ENCODE measurements at regions not wholly inside any gene's neighbourhood (a gene's known extent, or its start where the extent isn't known, plus 50 kb on each side); places are given as distances from the start of the nearest gene placed in this dataset.

DNA sequence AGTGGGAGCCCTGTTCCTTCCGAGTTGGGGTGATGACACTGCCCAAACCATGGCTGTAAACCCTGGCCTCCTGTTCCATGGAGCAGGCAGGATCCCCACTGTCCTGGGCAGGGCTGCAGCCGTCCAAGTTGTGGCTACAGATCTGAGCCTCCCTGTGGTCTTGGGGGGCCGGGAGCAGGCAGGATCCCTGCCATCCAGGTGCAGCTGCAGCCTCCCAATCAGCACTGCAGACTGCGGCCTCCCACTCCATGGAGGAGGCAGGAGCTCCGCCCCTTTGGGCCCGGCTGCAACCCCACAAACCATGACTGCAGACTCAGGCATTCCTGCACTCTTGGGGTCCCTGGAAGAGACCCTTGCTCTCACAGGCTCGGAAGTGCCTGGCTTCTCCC is 872.1 kb upstream of the GJE1 start:
- ATAC-seq, result peak in 1 of 2 donors; percentile 42
- TF ChIP-seq, protein P1, sequence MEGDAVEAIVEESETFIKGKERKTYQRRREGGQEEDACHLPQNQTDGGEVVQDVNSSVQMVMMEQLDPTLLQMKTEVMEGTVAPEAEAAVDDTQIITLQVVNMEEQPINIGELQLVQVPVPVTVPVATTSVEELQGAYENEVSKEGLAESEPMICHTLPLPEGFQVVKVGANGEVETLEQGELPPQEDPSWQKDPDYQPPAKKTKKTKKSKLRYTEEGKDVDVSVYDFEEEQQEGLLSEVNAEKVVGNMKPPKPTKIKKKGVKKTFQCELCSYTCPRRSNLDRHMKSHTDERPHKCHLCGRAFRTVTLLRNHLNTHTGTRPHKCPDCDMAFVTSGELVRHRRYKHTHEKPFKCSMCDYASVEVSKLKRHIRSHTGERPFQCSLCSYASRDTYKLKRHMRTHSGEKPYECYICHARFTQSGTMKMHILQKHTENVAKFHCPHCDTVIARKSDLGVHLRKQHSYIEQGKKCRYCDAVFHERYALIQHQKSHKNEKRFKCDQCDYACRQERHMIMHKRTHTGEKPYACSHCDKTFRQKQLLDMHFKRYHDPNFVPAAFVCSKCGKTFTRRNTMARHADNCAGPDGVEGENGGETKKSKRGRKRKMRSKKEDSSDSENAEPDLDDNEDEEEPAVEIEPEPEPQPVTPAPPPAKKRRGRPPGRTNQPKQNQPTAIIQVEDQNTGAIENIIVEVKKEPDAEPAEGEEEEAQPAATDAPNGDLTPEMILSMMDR (IDR thresholded peaks at IDR 0.05), result no peak
- Histone ChIP-seq H3K36me3 (no peaks in the 10 kb centered on the region), H3K4me3 (no peak overlapping the region), H3K4me1 (no peaks in the 10 kb centered on the region), H3K27ac (no peak overlapping the region), H3K9me3 (no peaks in the 10 kb centered on the region), H3K27me3 (ENCODE audit: low read depth) (no peaks in the 10 kb centered on the region)
- no peak for DNase-seq
- intact Hi-C loops (cut with DNase I), result no loop called here

DNA sequence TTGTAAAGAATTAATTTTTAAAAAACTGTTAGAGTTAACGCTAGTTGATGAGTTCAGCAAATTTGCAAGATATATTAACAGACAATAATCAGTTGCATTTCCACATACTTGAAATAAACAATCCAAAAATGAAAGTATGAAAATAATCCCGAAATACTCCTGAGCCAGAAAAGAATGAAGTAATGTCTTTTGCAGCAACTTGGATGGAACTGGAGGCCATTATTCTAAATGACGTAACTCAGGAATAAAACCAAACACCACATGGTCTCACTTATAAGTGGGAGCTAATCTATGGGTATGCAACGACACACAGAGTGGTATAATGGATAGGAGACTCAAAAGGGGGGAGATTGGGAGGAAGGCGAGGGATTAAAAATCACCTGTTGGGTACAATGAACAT is 872.9 kb upstream of the GJE1 start:
- H3K36me3 ChIP-seq, result no peaks in the 10 kb centered on the region
- TF ChIP-seq, protein P1 (IDR thresholded peaks at IDR 0.05), result no peak
- intact Hi-C loops (cut with DNase I), result no loop called here
- H3K4me1 ChIP-seq, result no peaks in the 10 kb centered on the region
- no peaks in the 10 kb centered on the region for H3K27me3 ChIP-seq (ENCODE audit: low read depth)
- ATAC-seq (no peak), DNase-seq (no peak)
- no peaks in the 10 kb centered on the region for H3K9me3 ChIP-seq
- no peak overlapping the region for H3K27ac ChIP-seq
- no peak overlapping the region for H3K4me3 ChIP-seq

DNA sequence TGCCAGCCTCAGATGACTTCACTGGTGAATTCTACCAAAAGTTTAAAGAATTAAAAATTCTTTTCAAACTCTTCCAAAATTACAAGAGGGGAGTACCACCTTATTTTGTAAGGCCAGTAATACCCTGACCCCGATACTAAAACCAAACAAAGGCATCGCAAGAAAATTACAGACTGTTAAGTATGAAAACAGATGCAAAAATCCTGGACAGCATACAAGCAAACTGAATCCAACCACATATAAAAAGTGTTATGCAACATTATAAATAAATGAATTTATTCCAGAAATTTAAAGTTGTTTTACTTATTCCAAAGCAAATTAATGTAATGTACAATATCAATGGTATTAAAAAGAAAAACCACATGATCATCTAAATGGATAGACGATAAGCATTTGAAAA is 873.6 kb upstream of the GJE1 start:
- H3K36me3 ChIP-seq, result no peaks in the 10 kb centered on the region

DNA sequence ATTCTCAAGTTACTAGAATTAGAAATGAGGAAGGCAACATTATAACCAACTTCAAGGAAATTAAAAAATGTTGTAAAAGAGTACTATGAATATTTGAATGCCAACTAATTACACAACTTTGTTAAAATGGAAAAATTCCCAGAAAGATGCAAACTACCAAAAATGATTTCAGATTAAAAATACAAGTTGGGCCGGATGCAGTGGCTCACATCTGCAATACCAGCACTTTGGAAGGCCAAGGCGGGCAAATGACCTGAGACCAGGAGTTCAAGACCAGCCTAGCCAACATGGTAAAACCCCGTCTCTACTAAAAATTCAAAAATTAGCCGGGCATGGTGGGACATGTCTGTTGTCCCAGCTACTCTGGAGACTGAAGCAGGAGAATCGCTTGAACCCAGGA is 874.2 kb upstream of the GJE1 start:
- no peak for ATAC-seq
- H3K27me3 ChIP-seq (ENCODE audit: low read depth), result no peaks in the 10 kb centered on the region
- no peaks in the 10 kb centered on the region for H3K4me1 ChIP-seq
- no peaks in the 10 kb centered on the region for H3K36me3 ChIP-seq
- no peak for DNase-seq
- TF ChIP-seq, protein P1 (IDR thresholded peaks at IDR 0.05), result no peak
- H3K27ac ChIP-seq, result no peak overlapping the region
- H3K4me3 ChIP-seq, result no peak overlapping the region
- intact Hi-C loops (cut with DNase I), result no loop called here
- no peaks in the 10 kb centered on the region for H3K9me3 ChIP-seq

More for the DNA sequence above, 873.6 kb upstream of the GJE1 start:
- H3K4me3 ChIP-seq, result no peak overlapping the region
- H3K27ac ChIP-seq, result no peak overlapping the region
- TF ChIP-seq, protein P1 (IDR thresholded peaks at IDR 0.05), result no peak
- DNase-seq (no peak), ATAC-seq (no peak)
- H3K4me1 ChIP-seq, result no peaks in the 10 kb centered on the region
- no peaks in the 10 kb centered on the region for H3K9me3 ChIP-seq
- intact Hi-C loops (cut with DNase I), result no loop called here
- no peaks in the 10 kb centered on the region for H3K27me3 ChIP-seq (ENCODE audit: low read depth)

DNA sequence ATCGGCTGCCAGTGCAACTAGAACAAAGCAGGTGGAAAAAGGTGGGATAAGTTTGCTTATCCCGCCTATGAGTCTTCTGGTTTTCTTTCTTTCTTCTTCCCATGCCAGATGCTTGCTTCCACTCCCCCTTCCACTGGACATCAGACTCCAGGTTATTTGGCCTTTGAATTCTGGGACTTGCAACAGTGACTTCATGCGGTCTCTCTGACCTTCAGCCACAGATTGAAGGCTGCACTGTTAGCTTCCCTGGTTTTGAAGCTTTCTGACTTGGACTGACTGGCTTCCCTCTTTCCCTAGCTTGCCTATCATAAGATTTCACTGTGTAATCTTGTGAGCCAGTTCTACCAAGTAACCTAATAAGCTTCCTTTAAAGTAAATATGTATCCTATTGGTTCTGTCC is 878.4 kb upstream of the GJE1 start:
- TF ChIP-seq, protein P1 (IDR thresholded peaks at IDR 0.05), result no peak
- no peak overlapping the region for H3K27ac ChIP-seq
- intact Hi-C loops (cut with DNase I), result no loop called here

More for the DNA sequence above, 878.4 kb upstream of the GJE1 start:
- ATAC-seq (no peak), DNase-seq (no peak)
- Histone ChIP-seq H3K9me3 (no peaks in the 10 kb centered on the region), H3K4me1 (no peaks in the 10 kb centered on the region), H3K27me3 (ENCODE audit: low read depth) (no peaks in the 10 kb centered on the region), H3K4me3 (no peak overlapping the region), H3K36me3 (no peaks in the 10 kb centered on the region)

All from lower lobe of right lung (tissue), 2 donors.